Neural progenitor cell (in vitro differentiated cells): ENCODE measurements at regions not wholly inside any gene's neighbourhood (a gene's known extent, or its start where the extent isn't known, plus 50 kb on each side); places are given as distances from the start of the nearest gene placed in this dataset.
"Not testable (repeated sequence)": the region's sequence is repeated elsewhere in the genome, so short reads cannot be mapped to it uniquely, and the experiment has no call there.

ENCODE experiments used
- DNase-seq: peaks from one replicate; pipeline ENCODE4 v3.0.0-alpha.2; 2016; ENCODE audit warnings: low spot score
- H2AFZ ChIP-seq: fragments of 200-600 bp; sonication (generic); replicated peaks from 2 replicates; pipeline ENCODE4 v1.6.1; 2016; ENCODE audit warnings: antibody characterized with exemption
- H3F3A ChIP-seq: fragments of 200-600 bp; sonication (generic); 2 replicates; pipeline ENCODE4 v1.6.1; 2016; ENCODE audit warnings: antibody characterized with exemption, low read depth
- H3K27ac ChIP-seq: fragments of 200-600 bp; sonication (generic); 2 replicates; pipeline ENCODE4 v1.5.1; 2016; ENCODE audit warnings: mild to moderate bottlenecking
- H3K27me3 ChIP-seq: fragments of 200-600 bp; sonication (generic); 2 replicates; pipeline ENCODE4 v1.6.1; 2016; ENCODE audit warnings: mild to moderate bottlenecking, moderate library complexity
- H3K36me3 ChIP-seq: fragments of 200-600 bp; sonication (generic); 2 replicates; pipeline ENCODE4 v1.5.1; 2016
- H3K4me1 ChIP-seq: fragments of 200-600 bp; sonication (generic); 2 replicates; pipeline ENCODE4 v1.6.1; 2016; ENCODE audit warnings: mixed run types
- H3K4me2 ChIP-seq: fragments of 200-600 bp; sonication (generic); 2 replicates; pipeline ENCODE4 v1.6.1; 2016
- H3K4me3 ChIP-seq: fragments of 200-600 bp; sonication (generic); 2 replicates; pipeline ENCODE4 v1.5.1; 2016
- H3K79me2 ChIP-seq: fragments of 200-600 bp; sonication (generic); 2 replicates; pipeline ENCODE4 v1.6.1; 2016; ENCODE audit warnings: low read depth
- H3K9ac ChIP-seq: fragments of 200-600 bp; sonication (generic); 2 replicates; pipeline ENCODE4 v1.6.1; 2016
- H3K9me3 ChIP-seq: fragments of 200-600 bp; sonication (generic); 2 replicates; pipeline ENCODE4 v1.5.1; 2016; ENCODE audit warnings: low read depth
- H4K20me1 ChIP-seq: fragments of 200-600 bp; sonication (generic); 2 replicates; pipeline ENCODE4 v1.6.1; 2016; ENCODE audit warnings: low read depth
- H3K27ac Mint-ChIP-seq: 3 replicates; pipeline ENCODE4 v1.8.0; 2021; ENCODE audit warnings: mixed read lengths
- H3K27me3 Mint-ChIP-seq: 2 replicates; pipeline ENCODE4 v1.8.0; 2022; ENCODE audit warnings: low read depth, mild to moderate bottlenecking, inconsistent platforms, moderate library complexity, mixed read lengths; ENCODE audit not compliant: insufficient read depth
- H3K36me3 Mint-ChIP-seq: 3 replicates; pipeline ENCODE4 v1.8.0; 2021; ENCODE audit warnings: mixed read lengths
- H3K4me1 Mint-ChIP-seq: 3 replicates; pipeline ENCODE4 v1.8.0; 2021; ENCODE audit warnings: mixed read lengths
- H3K4me3 Mint-ChIP-seq: 3 replicates; pipeline ENCODE4 v1.8.0; 2021; ENCODE audit warnings: mild to moderate bottlenecking, moderate library complexity, mixed read lengths
- H3K9me3 Mint-ChIP-seq: 3 replicates; pipeline ENCODE4 v1.8.0; 2020; ENCODE audit warnings: mixed read lengths
- CTCF ChIP-seq: fragments of 200-600 bp; sonication (generic); IDR thresholded peaks from 2 replicates; pipeline ENCODE4 v1.5.1; 2017; ENCODE audit warnings: antibody characterized with exemption, mild to moderate bottlenecking
- EZH2 ChIP-seq: fragments of 200-600 bp; sonication (generic); IDR thresholded peaks from 2 replicates; pipeline ENCODE4 v1.6.1; 2017; ENCODE audit warnings: antibody characterized with exemption, mild to moderate bottlenecking, moderate library complexity
- EZH2phosphoT487 ChIP-seq: fragments of 200-600 bp; sonication (generic); IDR thresholded peaks from 2 replicates; pipeline ENCODE4 v1.6.1; 2017; ENCODE audit warnings: antibody characterized with exemption

GRCh38 chr5:96187309-96188027 lies 225.8 kb upstream of the ELL2 start:
- Mint-ChIP-seq H3K27ac (no peak overlapping the region), H3K4me3 (no peak overlapping the region), H3K9me3 (peaks cover 8% of the 10 kb centered on the region), H3K36me3 (no peaks in the 10 kb centered on the region), H3K4me1 (no peaks in the 10 kb centered on the region), H3K27me3 (no peaks in the 10 kb centered on the region)
- DNase-seq = no peak
- TF ChIP-seq CTCF (no peak), EZH2phosphoT487 (no peak), EZH2 (no peak)
- Histone ChIP-seq H4K20me1 (no peaks in the 10 kb centered on the region), H3K4me1 (no peaks in the 10 kb centered on the region), H2AFZ (peak overlapping the region; percentile 37), H3K4me2 (no peak overlapping the region), H3K27ac (no peak overlapping the region), H3K4me3 (no peak overlapping the region), H3K36me3 (no peaks in the 10 kb centered on the region), H3K79me2 (no peaks in the 10 kb centered on the region), H3K9ac (no peak overlapping the region), H3K27me3 (no peaks in the 10 kb centered on the region), H3K9me3 (no peaks in the 10 kb centered on the region), H3F3A (no peaks in the 10 kb centered on the region)

- H2AFZ ChIP-seq = not testable (repeated sequence)
Observed at GRCh38 chr5:96184510-96184909, 222.9 kb upstream of the ELL2 start.

GRCh38 chr5:96180684-96181435 lies 219.2 kb upstream of the ELL2 start:
- no peak overlapping the region for H3K27ac Mint-ChIP-seq

More at GRCh38 chr5:96184510-96184909, 222.9 kb upstream of the ELL2 start:
- not testable (repeated sequence) for H3K9me3 Mint-ChIP-seq, H3K4me1 Mint-ChIP-seq, DNase-seq, H3K27me3 Mint-ChIP-seq, H3K27ac Mint-ChIP-seq, H3K9me3 ChIP-seq, H4K20me1 ChIP-seq, H3K27ac ChIP-seq, H3K36me3 ChIP-seq, H3K9ac ChIP-seq, H3F3A ChIP-seq, H3K4me2 ChIP-seq, H3K4me3 Mint-ChIP-seq, H3K79me2 ChIP-seq, H3K27me3 ChIP-seq, H3K36me3 Mint-ChIP-seq, H3K4me1 ChIP-seq, H3K4me3 ChIP-seq

More at GRCh38 chr5:96180684-96181435, 219.2 kb upstream of the ELL2 start:
- H3K79me2 ChIP-seq = no peaks in the 10 kb centered on the region
- H3K36me3 Mint-ChIP-seq = peaks cover 1% of the 10 kb centered on the region
- H3K27me3 ChIP-seq = no peaks in the 10 kb centered on the region
- H3K4me3 ChIP-seq = no peak overlapping the region
- H3K9ac ChIP-seq = no peak overlapping the region
- H3K36me3 ChIP-seq = no peaks in the 10 kb centered on the region
- no peak overlapping the region for H3K4me3 Mint-ChIP-seq
- H3K27me3 Mint-ChIP-seq = no peaks in the 10 kb centered on the region
- H2AFZ ChIP-seq = no peak overlapping the region
- no peak overlapping the region for H3K4me2 ChIP-seq
- H3K9me3 Mint-ChIP-seq = peaks cover 7% of the 10 kb centered on the region
- H3K4me1 Mint-ChIP-seq = peaks cover 6% of the 10 kb centered on the region
- H4K20me1 ChIP-seq = no peaks in the 10 kb centered on the region
- no peaks in the 10 kb centered on the region for H3K4me1 ChIP-seq
- no peak for TF ChIP-seq CTCF
- H3K9me3 ChIP-seq = no peaks in the 10 kb centered on the region
- DNase-seq = no peak
- no peaks in the 10 kb centered on the region for H3F3A ChIP-seq
- H3K27ac ChIP-seq = no peak overlapping the region
